ENCODE measurements at regions not wholly inside any gene's neighbourhood (a gene's known extent, or its start where the extent isn't known, plus 50 kb on each side); places are given as distances from the start of the nearest gene placed in this dataset.

DNA sequence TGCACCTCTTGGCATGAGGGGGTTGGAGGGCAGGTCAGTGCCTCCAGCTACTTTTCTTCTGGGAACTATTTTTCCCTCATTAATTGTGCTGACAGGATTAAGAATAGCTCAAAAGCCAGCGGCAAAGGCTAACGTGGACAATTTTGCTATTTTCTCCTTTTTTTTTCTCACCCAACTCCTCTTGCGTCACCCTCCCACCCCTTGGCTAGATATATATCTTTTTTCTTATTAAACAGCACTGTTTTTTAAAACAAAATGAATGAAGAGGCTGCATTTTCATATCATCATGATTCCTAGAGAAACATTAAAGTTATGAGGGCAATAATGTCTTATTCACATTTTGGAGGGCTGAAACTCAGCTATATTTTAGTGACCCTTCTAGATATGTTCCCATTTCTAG lies 251.8 kb upstream of the NFE2L3 start:
- no peak for TF ChIP-seq EP300 (IDR thresholded peaks at IDR 0.05)
- TF ChIP-seq, protein P1, sequence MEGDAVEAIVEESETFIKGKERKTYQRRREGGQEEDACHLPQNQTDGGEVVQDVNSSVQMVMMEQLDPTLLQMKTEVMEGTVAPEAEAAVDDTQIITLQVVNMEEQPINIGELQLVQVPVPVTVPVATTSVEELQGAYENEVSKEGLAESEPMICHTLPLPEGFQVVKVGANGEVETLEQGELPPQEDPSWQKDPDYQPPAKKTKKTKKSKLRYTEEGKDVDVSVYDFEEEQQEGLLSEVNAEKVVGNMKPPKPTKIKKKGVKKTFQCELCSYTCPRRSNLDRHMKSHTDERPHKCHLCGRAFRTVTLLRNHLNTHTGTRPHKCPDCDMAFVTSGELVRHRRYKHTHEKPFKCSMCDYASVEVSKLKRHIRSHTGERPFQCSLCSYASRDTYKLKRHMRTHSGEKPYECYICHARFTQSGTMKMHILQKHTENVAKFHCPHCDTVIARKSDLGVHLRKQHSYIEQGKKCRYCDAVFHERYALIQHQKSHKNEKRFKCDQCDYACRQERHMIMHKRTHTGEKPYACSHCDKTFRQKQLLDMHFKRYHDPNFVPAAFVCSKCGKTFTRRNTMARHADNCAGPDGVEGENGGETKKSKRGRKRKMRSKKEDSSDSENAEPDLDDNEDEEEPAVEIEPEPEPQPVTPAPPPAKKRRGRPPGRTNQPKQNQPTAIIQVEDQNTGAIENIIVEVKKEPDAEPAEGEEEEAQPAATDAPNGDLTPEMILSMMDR (IDR thresholded peaks at IDR 0.05) = no peak
